Astrocyte (in vitro differentiated cells and primary cell): ENCODE measurements at regions not wholly inside any gene's neighbourhood (a gene's known extent, or its start where the extent isn't known, plus 50 kb on each side); places are given as distances from the start of the nearest gene placed in this dataset.

Experiments
- DNase-seq: peaks from one replicate; pipeline ENCODE4 v3.0.0-alpha.2; 2010; ENCODE audit warnings: low read depth
- FAIRE-seq: peaks from 2 replicates; lab custom pipeline; 2011; peaks lifted over from hg19 to GRCh38; lab: Jason Lieb, UNC
- H2AFZ ChIP-seq: 2 replicates; pipeline ENCODE4 v1.6.0; 2012; ENCODE audit warnings: low read depth, low read length, inconsistent platforms
- H3K27ac ChIP-seq: 2 replicates; pipeline ENCODE4 v1.5.1; 2011; ENCODE audit warnings: low read depth, low read length, inconsistent platforms
- H3K27me3 ChIP-seq: 2 replicates; pipeline ENCODE4 v1.6.0; 2011; ENCODE audit warnings: low read length, inconsistent platforms; ENCODE audit not compliant: insufficient read depth
- H3K36me3 ChIP-seq: 2 replicates; pipeline ENCODE4 v1.5.1; 2011; ENCODE audit warnings: low read length, inconsistent platforms; ENCODE audit not compliant: insufficient read depth
- H3K4me1 ChIP-seq: 2 replicates; pipeline ENCODE4 v1.5.1; 2011; ENCODE audit warnings: low read length, inconsistent platforms; ENCODE audit not compliant: insufficient read depth
- H3K4me2 ChIP-seq: 2 replicates; pipeline ENCODE4 v1.6.0; 2012; ENCODE audit warnings: low read length, inconsistent platforms
- H3K4me3 ChIP-seq: 2 replicates; pipeline ENCODE4 v1.5.1; 2011; ENCODE audit warnings: low read depth, mild to moderate bottlenecking, low read length, inconsistent platforms; ENCODE audit not compliant: insufficient read depth
- H3K79me2 ChIP-seq: 2 replicates; pipeline ENCODE4 v1.6.0; 2012; ENCODE audit warnings: mild to moderate bottlenecking, low read length, inconsistent platforms; ENCODE audit not compliant: insufficient read depth
- H3K9ac ChIP-seq: 2 replicates; pipeline ENCODE4 v1.6.0; 2012; ENCODE audit warnings: mild to moderate bottlenecking, low read length, inconsistent platforms
- H3K9me3 ChIP-seq: 2 replicates; pipeline ENCODE4 v1.5.1; 2012; ENCODE audit warnings: low read depth, mild to moderate bottlenecking, low read length, inconsistent platforms; ENCODE audit not compliant: insufficient read depth
- H4K20me1 ChIP-seq: 2 replicates; pipeline ENCODE4 v1.6.0; 2012; ENCODE audit warnings: low read length, inconsistent platforms; ENCODE audit not compliant: insufficient read depth
- H3K27ac Mint-ChIP-seq: one replicate; pipeline ENCODE4 v1.8.0; 2021; ENCODE audit warnings: mild to moderate bottlenecking, mixed read lengths; ENCODE audit not compliant: unreplicated experiment
- H3K27me3 Mint-ChIP-seq: one replicate; pipeline ENCODE4 v1.8.0; 2021; ENCODE audit warnings: low read depth, mixed read lengths; ENCODE audit not compliant: unreplicated experiment
- H3K36me3 Mint-ChIP-seq: one replicate; pipeline ENCODE4 v1.8.0; 2021; ENCODE audit warnings: low read depth, mixed read lengths; ENCODE audit not compliant: unreplicated experiment
- H3K4me1 Mint-ChIP-seq: one replicate; pipeline ENCODE4 v1.8.0; 2021; ENCODE audit warnings: low read depth, mixed read lengths; ENCODE audit not compliant: unreplicated experiment
- H3K4me3 Mint-ChIP-seq: one replicate; pipeline ENCODE4 v1.8.0; 2021; ENCODE audit warnings: mild to moderate bottlenecking, moderate library complexity, mixed read lengths; ENCODE audit not compliant: unreplicated experiment
- H3K9me3 Mint-ChIP-seq: one replicate; pipeline ENCODE4 v1.8.0; 2021; ENCODE audit warnings: mild to moderate bottlenecking, mixed read lengths; ENCODE audit not compliant: unreplicated experiment
- CTCF ChIP-seq: IDR thresholded peaks from 2 replicates; pipeline ENCODE4 v1.5.1; 2011; ENCODE audit warnings: low read depth, mild to moderate bottlenecking, inconsistent platforms, low read length, moderate library complexity; ENCODE audit not compliant: insufficient read depth
- EZH2 ChIP-seq: IDR thresholded peaks from 2 replicates; pipeline ENCODE4 v1.6.1; 2012; ENCODE audit warnings: mild to moderate bottlenecking, low read length, inconsistent platforms; ENCODE audit not compliant: insufficient read depth

- TF ChIP-seq CTCF (no peak), EZH2 (no peak)
- Histone ChIP-seq H3K79me2 (no peaks in the 10 kb centered on the region), H3K4me3 (no peak overlapping the region), H3K4me2 (no peak overlapping the region), H3K9me3 (no peaks in the 10 kb centered on the region), H3K4me1 (no peaks in the 10 kb centered on the region), H4K20me1 (no peaks in the 10 kb centered on the region), H3K36me3 (no peaks in the 10 kb centered on the region), H2AFZ (no peak overlapping the region), H3K27me3 (no peaks in the 10 kb centered on the region), H3K27ac (no peak overlapping the region), H3K9ac (no peak overlapping the region)
- DNase-seq (no peak), FAIRE-seq (no peak)
- H3K27me3 Mint-ChIP-seq = peaks cover 36% of the 10 kb centered on the region
- no peak overlapping the region for H3K4me3 Mint-ChIP-seq
- no peaks in the 10 kb centered on the region for H3K4me1 Mint-ChIP-seq
- H3K9me3 Mint-ChIP-seq = no peaks in the 10 kb centered on the region
- no peak overlapping the region for H3K27ac Mint-ChIP-seq
- no peaks in the 10 kb centered on the region for H3K36me3 Mint-ChIP-seq
Observed at GRCh38 chr14:95606266-95606665, 71.4 kb downstream of the GLRX5 start.

GRCh38 chr14:95608637-95609235 is 73.9 kb downstream of the GLRX5 start:
- TF ChIP-seq EZH2 (no peak), CTCF (no peak)
- Mint-ChIP-seq H3K36me3 (no peaks in the 10 kb centered on the region), H3K27ac (no peak overlapping the region), H3K9me3 (no peaks in the 10 kb centered on the region), H3K4me3 (no peak overlapping the region), H3K4me1 (no peaks in the 10 kb centered on the region), H3K27me3 (peaks cover 46% of the 10 kb centered on the region)
- Histone ChIP-seq H3K9me3 (no peaks in the 10 kb centered on the region), H3K27ac (no peak overlapping the region), H2AFZ (no peak overlapping the region), H3K4me1 (no peaks in the 10 kb centered on the region), H3K4me2 (no peak overlapping the region), H3K79me2 (no peaks in the 10 kb centered on the region), H4K20me1 (no peaks in the 10 kb centered on the region), H3K4me3 (no peak overlapping the region), H3K9ac (no peak overlapping the region), H3K36me3 (no peaks in the 10 kb centered on the region), H3K27me3 (no peaks in the 10 kb centered on the region)
- FAIRE-seq (no peak), DNase-seq (no peak)

GRCh38 chr14:95609398-95609990 is 74.6 kb downstream of the GLRX5 start:
- Histone ChIP-seq H3K9me3 (no peaks in the 10 kb centered on the region), H3K79me2 (no peaks in the 10 kb centered on the region), H3K36me3 (no peaks in the 10 kb centered on the region), H3K9ac (no peak overlapping the region), H3K27me3 (no peaks in the 10 kb centered on the region), H4K20me1 (no peaks in the 10 kb centered on the region), H3K4me1 (no peaks in the 10 kb centered on the region), H3K27ac (no peak overlapping the region), H3K4me2 (no peak overlapping the region), H3K4me3 (no peak overlapping the region), H2AFZ (no peak overlapping the region)
- no peaks in the 10 kb centered on the region for H3K36me3 Mint-ChIP-seq
- no peak for DNase-seq
- H3K4me1 Mint-ChIP-seq = no peaks in the 10 kb centered on the region
- peaks cover 47% of the 10 kb centered on the region for H3K27me3 Mint-ChIP-seq
- H3K27ac Mint-ChIP-seq = no peak overlapping the region
- FAIRE-seq = no peak
- H3K9me3 Mint-ChIP-seq = no peaks in the 10 kb centered on the region
- TF ChIP-seq CTCF (peak; percentile 40), EZH2 (no peak)
- H3K4me3 Mint-ChIP-seq = no peak overlapping the region
